Pons (tissue), 1 donor: ENCODE measurements at regions not wholly inside any gene's neighbourhood (a gene's known extent, or its start where the extent isn't known, plus 50 kb on each side); places are given as distances from the start of the nearest gene placed in this dataset.

Experiments
- DNase-seq: peaks from one replicate; pipeline ENCODE4 v3.0.0-alpha.2; 2016; ENCODE audit warnings: low spot score

DNA sequence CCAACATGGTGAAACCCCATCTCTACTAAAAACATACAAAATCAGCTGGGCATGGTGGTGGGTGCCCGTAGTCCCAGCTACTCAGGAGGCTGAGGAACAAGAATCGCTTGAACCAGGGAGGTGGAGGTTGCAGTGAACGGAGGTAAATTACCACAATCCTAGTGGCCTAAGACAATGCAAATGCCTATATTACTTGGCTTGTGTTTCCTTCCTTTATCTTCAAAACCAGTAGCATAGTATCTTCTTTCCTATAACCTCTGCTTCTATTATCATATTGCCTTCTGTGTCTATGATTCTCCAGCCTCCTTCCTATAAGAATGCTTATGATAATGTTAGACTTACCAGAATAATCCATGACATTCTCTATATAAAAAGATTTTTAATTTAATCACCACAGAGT lies 156.2 kb upstream of the RGS18 start:
- no peak for DNase-seq

GRCh38 chr1:192003295-192004077 lies 154.8 kb upstream of the RGS18 start:
- no peak for DNase-seq

- DNase-seq: no peak
These were observed 152.3 kb upstream of the RGS18 start for GRCh38 chr1:192005976-192006375.

GRCh38 chr1:192008281-192008825 lies 149.9 kb upstream of the RGS18 start:
- DNase-seq: no peak

DNA sequence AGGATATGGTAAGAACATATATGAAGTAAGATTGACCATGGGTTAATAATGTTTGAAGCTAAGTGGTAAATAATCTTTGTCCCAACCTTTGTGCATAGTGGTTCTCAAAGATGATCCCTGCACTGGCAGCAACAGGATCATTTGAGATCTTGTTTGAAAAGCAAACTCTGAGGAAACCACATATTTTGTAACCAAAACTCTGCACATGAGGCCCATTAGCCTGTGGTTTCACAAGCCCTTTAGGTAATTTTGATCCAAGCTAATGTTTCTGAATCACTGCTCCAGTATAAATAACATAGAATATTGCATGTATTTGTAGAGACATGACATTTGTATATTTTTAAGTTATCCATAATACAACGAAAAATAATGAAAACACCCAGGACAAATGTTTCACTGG lies 147.9 kb upstream of the RGS18 start:
- DNase-seq: no peak

DNA sequence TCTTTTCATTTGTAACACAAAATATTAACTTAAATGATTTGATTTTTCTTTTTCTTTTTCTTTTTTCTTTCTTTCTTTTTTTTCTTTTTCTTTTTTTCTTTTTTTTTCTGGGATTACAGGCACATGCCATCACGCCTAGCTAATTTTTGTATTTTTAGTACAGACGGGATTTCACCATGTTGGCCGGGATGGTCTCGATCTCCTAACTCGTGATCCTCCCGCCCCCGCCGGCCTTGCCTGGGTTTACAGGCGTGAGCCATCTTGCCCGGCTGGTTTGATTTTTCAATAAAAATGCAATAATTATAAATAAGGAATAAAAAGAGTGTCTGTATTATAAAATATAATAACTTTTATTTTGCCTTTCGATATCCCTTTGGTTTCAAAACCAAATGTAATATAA lies 146.7 kb upstream of the RGS18 start:
- no peak for DNase-seq

DNA sequence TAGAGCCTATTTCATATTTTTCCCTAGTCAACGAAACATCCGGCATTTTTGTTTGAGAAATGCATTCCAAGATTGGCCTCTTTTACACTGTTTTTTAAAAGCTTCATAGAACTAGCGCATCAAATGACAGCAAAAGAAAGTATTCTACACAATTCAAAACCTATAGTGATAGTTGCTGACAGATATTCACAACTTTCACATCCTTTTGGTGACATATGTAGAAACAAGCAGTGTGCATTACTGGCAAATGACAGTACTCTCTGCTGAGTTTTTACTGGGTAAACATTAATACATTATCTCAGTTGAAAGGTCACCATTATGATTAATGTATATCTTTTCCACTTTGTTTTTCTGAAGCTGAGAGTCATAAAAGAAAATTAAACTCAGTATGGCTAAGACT lies 135.4 kb upstream of the RGS18 start:
- DNase-seq: no peak

DNA sequence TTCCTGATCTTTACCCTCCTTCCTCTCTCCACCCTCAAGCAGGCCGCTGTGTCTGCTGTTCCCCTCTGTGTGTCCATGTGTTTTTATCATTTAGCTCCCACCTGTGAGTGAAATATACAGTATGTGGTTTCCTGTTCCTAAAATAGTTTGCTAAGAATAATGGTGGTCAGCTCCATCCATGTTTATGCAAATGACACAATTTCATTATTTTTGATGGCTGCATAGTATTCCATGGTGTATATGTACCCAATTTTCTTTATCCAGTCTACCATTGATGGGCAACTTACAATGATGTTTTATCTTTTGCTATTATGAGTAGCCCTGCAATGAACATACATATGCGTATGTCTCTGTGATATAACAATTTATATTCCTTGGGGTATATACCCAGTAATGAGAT lies 133.4 kb upstream of the RGS18 start:
- no peak for DNase-seq

- DNase-seq: no peak
These were observed 119.7 kb upstream of the RGS18 start for GRCh38 chr1:192038567-192038966.

GRCh38 chr1:192045131-192045530 lies 113.1 kb upstream of the RGS18 start:
- DNase-seq: no peak

- peak; percentile 6 for DNase-seq
These were observed 104.7 kb upstream of the RGS18 start for GRCh38 chr1:192053531-192053971.

GRCh38 chr1:192057766-192058165 lies 100.5 kb upstream of the RGS18 start:
- no peak for DNase-seq

DNA sequence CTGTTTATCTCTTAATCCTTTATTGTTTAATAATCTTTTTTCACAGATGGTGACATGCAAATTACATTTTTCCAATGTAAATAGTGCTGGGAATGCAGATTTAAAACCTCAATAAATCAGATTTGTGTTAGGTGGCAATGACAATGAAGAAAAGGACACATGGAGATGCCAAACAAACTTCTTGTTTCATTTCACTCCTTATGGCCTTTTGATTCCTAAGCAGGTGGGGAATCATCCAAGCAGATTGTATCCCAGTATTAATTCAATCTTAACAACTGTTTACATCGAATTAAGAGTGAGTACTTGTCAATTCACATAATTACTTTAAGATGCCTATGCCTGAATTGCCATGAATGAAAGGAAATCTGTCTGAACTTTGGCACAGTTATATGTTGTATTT lies 98.9 kb upstream of the RGS18 start:
- DNase-seq: no peak

GRCh38 chr1:192061556-192061955 lies 96.7 kb upstream of the RGS18 start:
- no peak for DNase-seq

GRCh38 chr1:192065087-192065486 lies 93.2 kb upstream of the RGS18 start:
- DNase-seq: no peak

- DNase-seq: no peak
These were observed 92.1 kb upstream of the RGS18 start for GRCh38 chr1:192066202-192066601.

GRCh38 chr1:192067360-192067759 lies 90.9 kb upstream of the RGS18 start:
- no peak for DNase-seq

- DNase-seq: no peak
These were observed 88.0 kb upstream of the RGS18 start for GRCh38 chr1:192070213-192070612.

DNA sequence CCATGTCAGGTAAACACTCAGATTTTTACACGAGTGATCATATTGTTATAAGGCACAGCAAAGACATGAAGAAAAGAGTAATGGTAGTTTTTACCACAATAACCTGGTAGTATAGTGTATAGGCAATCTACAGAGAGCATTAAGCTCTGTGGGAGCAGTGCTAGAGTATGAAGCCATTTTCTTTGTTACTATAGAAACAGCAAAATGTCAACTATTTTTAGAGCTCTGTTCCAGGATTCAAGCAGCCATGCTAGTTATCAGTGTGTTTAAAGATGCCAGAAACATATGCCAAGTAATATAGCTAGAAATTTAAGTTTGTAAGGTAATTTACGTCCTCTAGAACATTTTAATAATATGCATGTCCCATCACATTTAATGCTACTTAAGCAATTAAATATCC lies 77.6 kb upstream of the RGS18 start:
- DNase-seq: no peak

DNA sequence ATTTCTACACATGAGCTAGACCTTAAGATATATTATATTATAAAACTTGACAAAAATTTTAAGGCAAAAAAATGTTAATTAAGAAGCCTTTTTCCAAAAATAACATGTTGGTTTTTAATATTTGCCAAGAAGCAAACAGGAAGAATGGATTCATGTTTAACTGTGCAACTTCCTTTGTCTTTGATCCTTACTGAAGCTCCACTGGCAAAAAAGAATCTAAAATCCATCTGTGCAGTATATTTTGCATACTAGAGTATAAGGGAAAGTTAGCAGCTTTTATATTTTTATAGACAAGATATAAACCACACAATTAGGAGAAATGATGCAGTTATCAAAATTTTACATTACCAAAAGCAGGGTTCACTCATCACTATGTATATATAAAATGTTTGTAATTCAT lies 76.9 kb upstream of the RGS18 start:
- no peak for DNase-seq

DNA sequence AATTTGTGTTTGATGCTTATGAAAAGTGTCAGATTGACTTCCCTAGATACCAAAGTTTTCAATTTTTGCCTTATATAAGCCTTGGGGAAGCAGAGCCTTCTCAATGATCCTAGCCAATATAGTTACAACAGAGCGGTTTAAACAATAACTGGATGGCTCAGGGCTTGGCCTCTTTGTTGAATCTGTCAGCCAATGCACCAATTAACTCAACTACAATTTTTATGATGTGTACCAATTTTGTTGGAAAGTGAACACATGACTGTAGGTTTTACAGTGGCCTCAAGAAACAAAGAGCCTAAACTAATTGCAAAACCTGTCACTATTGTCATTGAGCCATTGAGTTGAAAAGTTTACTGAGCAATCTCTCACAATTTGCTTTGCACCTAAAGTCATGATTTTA lies 71.6 kb upstream of the RGS18 start:
- DNase-seq: no peak

DNA sequence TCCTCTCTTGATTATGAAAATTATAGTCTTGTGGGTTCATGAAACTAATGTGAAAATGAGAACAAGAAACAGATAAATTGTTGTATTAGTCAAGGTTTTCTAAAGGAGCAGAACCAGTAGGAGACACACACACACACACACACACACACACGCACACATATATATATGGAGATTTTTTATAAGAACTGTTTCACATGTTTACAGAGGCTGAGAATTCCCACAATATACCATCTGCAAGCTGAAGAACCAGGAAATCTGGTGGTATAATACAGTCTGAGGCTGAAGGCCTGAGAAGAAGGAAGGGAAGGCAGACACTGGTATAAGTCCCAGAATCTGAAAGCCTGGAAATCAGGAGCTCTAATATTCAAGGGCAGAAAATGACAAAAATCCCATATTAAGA lies 70.9 kb upstream of the RGS18 start:
- DNase-seq: no peak

GRCh38 chr1:192088496-192088895 lies 69.8 kb upstream of the RGS18 start:
- no peak for DNase-seq

DNA sequence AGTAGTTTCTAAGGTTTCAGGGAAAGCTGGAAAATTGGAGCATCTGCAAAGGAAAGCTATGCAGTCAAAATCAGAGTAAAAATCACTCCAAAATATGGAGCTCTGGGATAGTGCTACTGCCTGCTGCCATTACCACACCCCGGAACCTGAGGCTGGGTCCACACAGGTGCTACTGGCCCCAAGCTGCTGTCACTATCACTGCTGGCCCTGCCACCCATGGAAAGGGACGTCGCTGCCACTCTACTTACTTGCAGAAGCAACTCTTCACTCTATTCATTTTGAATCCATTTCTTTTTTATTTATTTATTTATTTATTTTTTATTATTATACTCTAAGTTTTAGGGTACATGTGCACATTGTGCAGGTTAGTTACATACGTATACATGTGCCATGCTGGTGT lies 60.3 kb upstream of the RGS18 start:
- DNase-seq: no peak
